ENCODE measurements at regions not wholly inside any gene's neighbourhood (a gene's known extent, or its start where the extent isn't known, plus 50 kb on each side); places are given as distances from the start of the nearest gene placed in this dataset.

- no peak overlapping the region for H3K4me3 ChIP-seq (ENCODE audit: low read depth, low read length)
- no peak for DNase-seq (ENCODE audit: low read depth)
- no peak for TF ChIP-seq CTCF (IDR thresholded peaks at IDR 0.05; ENCODE audit: low read depth, low read length, missing control alignments)
Observed at GRCh38 chr5:107020626-107021025, 650.1 kb downstream of the EFNA5 start.

- DNase-seq (ENCODE audit: low read depth), result no peak
- no peak overlapping the region for H3K4me3 ChIP-seq (ENCODE audit: low read depth, low read length)
- no peak for TF ChIP-seq CTCF (IDR thresholded peaks at IDR 0.05; ENCODE audit: low read depth, low read length, missing control alignments)
Observed at GRCh38 chr5:107017616-107018015, 653.1 kb downstream of the EFNA5 start.

GRCh38 chr5:107012371-107012770, 658.4 kb downstream of the EFNA5 start:
- H3K4me3 ChIP-seq (ENCODE audit: low read depth, low read length), result no peak overlapping the region
- no peak for TF ChIP-seq CTCF (IDR thresholded peaks at IDR 0.05; ENCODE audit: low read depth, low read length, missing control alignments)
- no peak for DNase-seq (ENCODE audit: low read depth)

- DNase-seq (ENCODE audit: low read depth), result no peak
- H3K4me3 ChIP-seq (ENCODE audit: low read depth, low read length), result no peak overlapping the region
- no peak for TF ChIP-seq CTCF (IDR thresholded peaks at IDR 0.05; ENCODE audit: low read depth, low read length, missing control alignments)
Observed at GRCh38 chr5:107011605-107012004, 659.1 kb downstream of the EFNA5 start.

- DNase-seq (ENCODE audit: low read depth), result no peak
- no peak overlapping the region for H3K4me3 ChIP-seq (ENCODE audit: low read depth, low read length)
- TF ChIP-seq CTCF (IDR thresholded peaks at IDR 0.05; ENCODE audit: low read depth, low read length, missing control alignments), result no peak
Observed at GRCh38 chr5:107010060-107010459, 660.7 kb downstream of the EFNA5 start.

- no peak for DNase-seq (ENCODE audit: low read depth)
- no peak for TF ChIP-seq CTCF (IDR thresholded peaks at IDR 0.05; ENCODE audit: low read depth, low read length, missing control alignments)
Observed at GRCh38 chr5:107005653-107006052, 665.1 kb downstream of the EFNA5 start.

GRCh38 chr5:107005161-107005560, 665.6 kb downstream of the EFNA5 start:
- no peak overlapping the region for H3K4me3 ChIP-seq (ENCODE audit: low read depth, low read length)

More at GRCh38 chr5:107005653-107006052, 665.1 kb downstream of the EFNA5 start:
- no peak overlapping the region for H3K4me3 ChIP-seq (ENCODE audit: low read depth, low read length)

More at GRCh38 chr5:107005161-107005560, 665.6 kb downstream of the EFNA5 start:
- DNase-seq (ENCODE audit: low read depth), result no peak
- TF ChIP-seq CTCF (IDR thresholded peaks at IDR 0.05; ENCODE audit: low read depth, low read length, missing control alignments), result no peak

Measured in GM12864 (cell line).